ENCODE measurements at regions not wholly inside any gene's neighbourhood (a gene's known extent, or its start where the extent isn't known, plus 50 kb on each side); places are given as distances from the start of the nearest gene placed in this dataset.
"Not testable (repeated sequence)": the region's sequence is repeated elsewhere in the genome, so short reads cannot be mapped to it uniquely, and the experiment has no call there.

- TF ChIP-seq CTCF (IDR thresholded peaks at IDR 0.05; ENCODE audit: extremely low read depth, missing control alignments) = no peak
- DNase-seq (ENCODE audit: low spot score) = no peak
Measured at GRCh38 chr1:222057162-222057561, 315.3 kb upstream of the DUSP10 start.

- no peak for TF ChIP-seq CTCF (IDR thresholded peaks at IDR 0.05; ENCODE audit: extremely low read depth, missing control alignments)
- no peak for DNase-seq (ENCODE audit: low spot score)
Measured at GRCh38 chr1:222054416-222054815, 312.5 kb upstream of the DUSP10 start.

- no peak for DNase-seq (ENCODE audit: low spot score)
- TF ChIP-seq CTCF (IDR thresholded peaks at IDR 0.05; ENCODE audit: extremely low read depth, missing control alignments) = no peak
Measured at GRCh38 chr1:222053790-222054294, 312.0 kb upstream of the DUSP10 start.

DNA sequence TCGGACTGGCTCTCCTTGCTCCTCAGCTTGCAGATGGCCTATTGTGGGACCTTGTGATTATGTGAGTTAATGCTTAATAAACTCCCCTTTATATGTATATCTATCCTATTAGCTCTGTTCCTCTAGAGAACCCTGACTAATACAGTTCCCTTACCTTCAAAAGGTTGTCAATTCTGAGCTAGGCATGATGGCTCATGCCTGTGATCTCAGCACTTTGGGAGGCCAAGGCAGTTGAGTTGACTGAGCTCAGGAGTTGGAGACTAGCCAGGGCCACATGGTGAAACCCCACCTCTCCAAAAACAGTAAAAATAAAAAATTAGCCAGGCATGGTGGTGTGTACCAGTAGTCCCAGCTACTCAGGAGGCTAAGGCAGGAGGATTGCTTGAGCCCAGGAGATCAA lies 309.4 kb upstream of the DUSP10 start:
- DNase-seq (ENCODE audit: low spot score) = not testable (repeated sequence)

DNA sequence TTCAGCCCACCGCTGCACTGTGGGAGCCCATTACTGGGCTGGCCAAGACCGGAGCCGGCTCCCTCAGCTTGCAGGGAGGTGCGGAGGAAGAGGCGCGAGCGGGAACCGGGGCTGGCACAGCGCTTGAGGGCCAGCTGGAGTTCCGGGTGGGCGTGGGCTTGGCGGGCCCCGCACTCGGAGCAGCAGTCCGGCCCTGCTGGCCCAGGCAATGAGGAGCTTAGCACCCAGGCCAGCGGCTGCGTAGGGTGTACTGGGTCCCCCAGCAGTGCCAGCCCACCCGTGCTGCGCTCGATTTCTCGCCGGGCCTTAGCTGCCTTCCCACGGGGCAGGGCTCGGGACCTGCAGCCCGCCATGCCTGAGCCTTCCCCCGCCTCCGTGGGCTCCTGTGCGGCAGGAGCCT lies 307.8 kb upstream of the DUSP10 start:
- not testable (repeated sequence) for DNase-seq (ENCODE audit: low spot score)

DNA sequence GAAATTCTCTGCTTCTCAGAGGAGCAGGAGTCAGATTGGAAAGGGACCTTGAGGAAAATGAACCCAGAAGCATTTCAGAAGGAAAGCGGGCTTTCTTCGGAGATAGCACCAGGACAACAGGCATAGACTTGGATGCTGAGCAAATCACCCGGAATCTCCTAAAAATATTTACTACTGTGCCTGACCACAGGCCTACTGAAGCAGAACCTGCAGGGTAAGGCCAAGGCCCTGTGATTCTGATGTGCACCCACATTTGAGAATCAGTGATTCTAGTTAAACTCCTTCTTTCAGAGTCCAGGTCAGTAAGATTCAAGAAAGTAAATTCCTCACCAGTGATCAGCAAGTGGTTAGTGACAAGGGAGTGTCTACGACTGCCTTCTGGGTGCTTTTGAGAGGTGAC lies 307.3 kb upstream of the DUSP10 start:
- no peak for DNase-seq (ENCODE audit: low spot score)

DNA sequence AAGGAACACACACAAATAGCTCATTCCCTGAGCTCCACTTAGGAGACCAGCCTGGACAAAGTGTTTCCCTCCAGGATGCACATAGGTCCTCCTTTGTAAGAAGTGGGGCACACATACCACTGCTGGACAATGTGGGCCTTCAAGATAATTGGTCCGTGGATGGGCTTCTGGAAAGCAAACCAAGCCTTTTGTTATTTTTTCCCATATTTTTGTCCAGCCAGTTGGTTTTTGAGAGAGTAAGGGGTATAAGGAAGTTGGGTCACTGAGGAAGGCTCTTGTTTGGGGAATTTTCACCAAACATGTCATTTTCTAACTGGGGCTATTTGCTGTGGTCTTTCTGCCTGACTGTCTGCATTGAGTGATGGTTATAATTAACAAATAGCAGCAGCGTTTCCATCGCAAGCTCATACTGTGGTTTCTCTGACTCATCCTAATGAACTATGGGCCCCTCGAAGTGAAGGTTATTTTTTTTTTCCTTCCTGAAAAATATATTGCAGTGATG lies 306.3 kb upstream of the DUSP10 start:
- peak; percentile 64 for DNase-seq (ENCODE audit: low spot score)

More for the DNA sequence above, 307.3 kb upstream of the DUSP10 start:
- TF ChIP-seq CTCF (IDR thresholded peaks at IDR 0.05; ENCODE audit: extremely low read depth, missing control alignments) = no peak

DNA sequence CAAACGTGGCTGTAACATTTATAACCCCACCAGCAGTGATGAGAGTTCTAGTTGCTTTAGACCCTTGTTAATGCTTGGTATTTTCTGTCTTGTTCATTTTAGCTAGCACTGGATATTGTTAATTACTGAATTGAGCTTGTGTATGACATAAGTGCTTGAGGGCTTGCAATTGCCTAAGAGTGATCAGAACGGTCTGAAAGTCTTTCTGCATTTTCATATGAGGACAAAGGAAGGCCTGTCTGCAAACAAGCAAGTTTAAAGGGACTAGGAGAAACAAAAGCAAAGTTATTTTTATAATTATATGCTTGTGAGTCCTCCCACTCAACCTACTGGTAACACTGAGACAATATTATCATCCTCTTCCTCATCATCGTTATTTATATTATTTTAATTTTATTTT lies 305.5 kb upstream of the DUSP10 start:
- no peak for DNase-seq (ENCODE audit: low spot score)
- TF ChIP-seq CTCF (IDR thresholded peaks at IDR 0.05; ENCODE audit: extremely low read depth, missing control alignments) = no peak

More for the DNA sequence above, 306.3 kb upstream of the DUSP10 start:
- no peak for TF ChIP-seq CTCF (IDR thresholded peaks at IDR 0.05; ENCODE audit: extremely low read depth, missing control alignments)

Measured in GM20000 (cell line).